Neural cell (in vitro differentiated cells): ENCODE measurements at regions not wholly inside any gene's neighbourhood (a gene's known extent, or its start where the extent isn't known, plus 50 kb on each side); places are given as distances from the start of the nearest gene placed in this dataset.

Experiments
- H2AFZ ChIP-seq: fragments of 200-600, 300-800 bp; sonication (generic), shearing (Covaris generic); 2 replicates; pipeline ENCODE4 v1.6.0; 2014; ENCODE audit warnings: low read depth, mild to moderate bottlenecking, antibody characterized with exemption, low read length, moderate library complexity
- H3F3A ChIP-seq: fragments of 200-600 bp; shearing (Covaris generic); 2 replicates; pipeline ENCODE4 v1.6.1; 2016; ENCODE audit warnings: mild to moderate bottlenecking, moderate library complexity, mixed read lengths, antibody characterized with exemption, low read length; ENCODE audit not compliant: insufficient read depth, poor library complexity, severe bottlenecking
- H3K27ac ChIP-seq: fragments of 200-600, 300-800 bp; sonication (generic), shearing (Covaris generic); 2 replicates; pipeline ENCODE4 v1.5.1; 2014; ENCODE audit warnings: mild to moderate bottlenecking, low read length, moderate library complexity
- H3K27me3 ChIP-seq: fragments of 300-800, 200-600 bp; sonication (generic), shearing (Covaris generic); 2 replicates; pipeline ENCODE4 v1.6.0; 2014; ENCODE audit warnings: mild to moderate bottlenecking, low read depth, low read length, moderate library complexity; ENCODE audit not compliant: insufficient read depth
- H3K36me3 ChIP-seq: fragments of 300-800, 200-600 bp; sonication (generic), shearing (Covaris generic); 2 replicates; pipeline ENCODE4 v1.5.1; 2014; ENCODE audit warnings: mild to moderate bottlenecking, antibody characterized with exemption, low read length, moderate library complexity; ENCODE audit not compliant: insufficient read depth
- H3K4me2 ChIP-seq: fragments of 300-800, 200-600 bp; sonication (generic), shearing (Covaris generic); 2 replicates; pipeline ENCODE4 v1.6.0; 2014; ENCODE audit warnings: mild to moderate bottlenecking, low read length
- H3K4me3 ChIP-seq: fragments of 300-800, 200-600 bp; sonication (generic), shearing (Covaris generic); 2 replicates; pipeline ENCODE4 v1.5.1; 2014; ENCODE audit warnings: mild to moderate bottlenecking, low read length, moderate library complexity
- H3K79me2 ChIP-seq: fragments of 200-600 bp; shearing (Covaris generic); replicated peaks from 2 replicates; pipeline ENCODE4 v1.6.0; 2014; ENCODE audit warnings: mild to moderate bottlenecking, low read length, moderate library complexity; ENCODE audit not compliant: insufficient read depth
- H3K9ac ChIP-seq: fragments of 300-800, 200-600 bp; sonication (generic), shearing (Covaris generic); 2 replicates; pipeline ENCODE4 v1.6.1; 2016; ENCODE audit warnings: mild to moderate bottlenecking, low read length, mixed read lengths
- H3K9me2 ChIP-seq: fragments of 200-600 bp; shearing (Covaris generic); 2 replicates; pipeline ENCODE4 v1.6.1; 2016; ENCODE audit warnings: mild to moderate bottlenecking, low read length, mixed read lengths; ENCODE audit not compliant: insufficient read depth
- H3K9me3 ChIP-seq: fragments of 200-600, 300-800 bp; sonication (generic), shearing (Covaris generic); 2 replicates; pipeline ENCODE4 v1.6.1; 2016; ENCODE audit warnings: mild to moderate bottlenecking, mixed run types, low read length, moderate library complexity, mixed read lengths
- H4K20me1 ChIP-seq: fragments of 200-600 bp; shearing (Covaris generic); 2 replicates; pipeline ENCODE4 v1.6.1; 2016; ENCODE audit warnings: mild to moderate bottlenecking, mixed run types; ENCODE audit not compliant: insufficient read depth
- EP300 ChIP-seq: fragments of 450-650 bp; conservative IDR thresholded peaks from 2 replicates; pipeline ENCODE4 v1.6.1; 2014; ENCODE audit warnings: antibody characterized with exemption, mild to moderate bottlenecking, moderate library complexity; ENCODE audit not compliant: poor library complexity, severe bottlenecking
- EZH2 ChIP-seq: fragments of 200-600, 300-800 bp; shearing (Covaris generic), sonication (generic); IDR thresholded peaks from 2 replicates; pipeline ENCODE4 v1.6.1; 2014; ENCODE audit warnings: antibody characterized with exemption, low read length, borderline replicate concordance, mild to moderate bottlenecking; ENCODE audit not compliant: insufficient read depth, poor library complexity, severe bottlenecking
- MXI1 ChIP-seq: fragments of 450-650 bp; conservative IDR thresholded peaks from 2 replicates; pipeline ENCODE4 v1.6.1; 2014; ENCODE audit warnings: antibody characterized with exemption, mild to moderate bottlenecking; ENCODE audit not compliant: poor library complexity, severe bottlenecking
- POLR2AphosphoS5 ChIP-seq: IDR thresholded peaks from 2 replicates; pipeline ENCODE4 v1.6.1; 2012
- RAD21 ChIP-seq: fragments of 450-650 bp; conservative IDR thresholded peaks from 2 replicates; pipeline ENCODE4 v1.6.1; 2014; ENCODE audit warnings: antibody characterized with exemption, mild to moderate bottlenecking, moderate library complexity
- SMC3 ChIP-seq: fragments of 450-650 bp; conservative IDR thresholded peaks from 2 replicates; pipeline ENCODE4 v1.6.1; 2014; ENCODE audit warnings: antibody characterized with exemption, mild to moderate bottlenecking, moderate library complexity; ENCODE audit not compliant: poor library complexity
- TAF1 ChIP-seq: IDR thresholded peaks from 2 replicates; pipeline ENCODE4 v1.6.1; 2012; ENCODE audit warnings: low read depth
- TF ChIP-seq, protein P1 (sequence below): IDR thresholded peaks from 2 replicates; pipeline ENCODE4 v1.6.1; 2012; ENCODE audit warnings: borderline replicate concordance
- TF ChIP-seq, protein P2 (sequence below): fragments of 450-650 bp; IDR thresholded peaks from 2 replicates; pipeline ENCODE4 v1.5.1; 2014; ENCODE audit warnings: antibody characterized with exemption, mild to moderate bottlenecking, moderate library complexity; ENCODE audit not compliant: poor library complexity, severe bottlenecking

- Histone ChIP-seq H3K36me3 (no peaks in the 10 kb centered on the region), H3K9me3 (no peaks in the 10 kb centered on the region), H2AFZ (no peak overlapping the region), H3K27me3 (no peaks in the 10 kb centered on the region), H3K9me2 (no peaks in the 10 kb centered on the region), H3K27ac (no peak overlapping the region), H3K4me2 (no peak overlapping the region), H3K9ac (no peak overlapping the region), H4K20me1 (no peaks in the 10 kb centered on the region), H3K4me3 (no peak overlapping the region), H3K79me2 (no peaks in the 10 kb centered on the region), H3F3A (no peaks in the 10 kb centered on the region)
- TF ChIP-seq POLR2AphosphoS5 (no peak), SMC3 (no peak), EZH2 (no peak), MXI1 (no peak), RAD21 (no peak), TAF1 (no peak), EP300 (no peak)
- TF ChIP-seq, protein P1, sequence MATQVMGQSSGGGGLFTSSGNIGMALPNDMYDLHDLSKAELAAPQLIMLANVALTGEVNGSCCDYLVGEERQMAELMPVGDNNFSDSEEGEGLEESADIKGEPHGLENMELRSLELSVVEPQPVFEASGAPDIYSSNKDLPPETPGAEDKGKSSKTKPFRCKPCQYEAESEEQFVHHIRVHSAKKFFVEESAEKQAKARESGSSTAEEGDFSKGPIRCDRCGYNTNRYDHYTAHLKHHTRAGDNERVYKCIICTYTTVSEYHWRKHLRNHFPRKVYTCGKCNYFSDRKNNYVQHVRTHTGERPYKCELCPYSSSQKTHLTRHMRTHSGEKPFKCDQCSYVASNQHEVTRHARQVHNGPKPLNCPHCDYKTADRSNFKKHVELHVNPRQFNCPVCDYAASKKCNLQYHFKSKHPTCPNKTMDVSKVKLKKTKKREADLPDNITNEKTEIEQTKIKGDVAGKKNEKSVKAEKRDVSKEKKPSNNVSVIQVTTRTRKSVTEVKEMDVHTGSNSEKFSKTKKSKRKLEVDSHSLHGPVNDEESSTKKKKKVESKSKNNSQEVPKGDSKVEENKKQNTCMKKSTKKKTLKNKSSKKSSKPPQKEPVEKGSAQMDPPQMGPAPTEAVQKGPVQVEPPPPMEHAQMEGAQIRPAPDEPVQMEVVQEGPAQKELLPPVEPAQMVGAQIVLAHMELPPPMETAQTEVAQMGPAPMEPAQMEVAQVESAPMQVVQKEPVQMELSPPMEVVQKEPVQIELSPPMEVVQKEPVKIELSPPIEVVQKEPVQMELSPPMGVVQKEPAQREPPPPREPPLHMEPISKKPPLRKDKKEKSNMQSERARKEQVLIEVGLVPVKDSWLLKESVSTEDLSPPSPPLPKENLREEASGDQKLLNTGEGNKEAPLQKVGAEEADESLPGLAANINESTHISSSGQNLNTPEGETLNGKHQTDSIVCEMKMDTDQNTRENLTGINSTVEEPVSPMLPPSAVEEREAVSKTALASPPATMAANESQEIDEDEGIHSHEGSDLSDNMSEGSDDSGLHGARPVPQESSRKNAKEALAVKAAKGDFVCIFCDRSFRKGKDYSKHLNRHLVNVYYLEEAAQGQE: no peak
- TF ChIP-seq, protein P2, sequence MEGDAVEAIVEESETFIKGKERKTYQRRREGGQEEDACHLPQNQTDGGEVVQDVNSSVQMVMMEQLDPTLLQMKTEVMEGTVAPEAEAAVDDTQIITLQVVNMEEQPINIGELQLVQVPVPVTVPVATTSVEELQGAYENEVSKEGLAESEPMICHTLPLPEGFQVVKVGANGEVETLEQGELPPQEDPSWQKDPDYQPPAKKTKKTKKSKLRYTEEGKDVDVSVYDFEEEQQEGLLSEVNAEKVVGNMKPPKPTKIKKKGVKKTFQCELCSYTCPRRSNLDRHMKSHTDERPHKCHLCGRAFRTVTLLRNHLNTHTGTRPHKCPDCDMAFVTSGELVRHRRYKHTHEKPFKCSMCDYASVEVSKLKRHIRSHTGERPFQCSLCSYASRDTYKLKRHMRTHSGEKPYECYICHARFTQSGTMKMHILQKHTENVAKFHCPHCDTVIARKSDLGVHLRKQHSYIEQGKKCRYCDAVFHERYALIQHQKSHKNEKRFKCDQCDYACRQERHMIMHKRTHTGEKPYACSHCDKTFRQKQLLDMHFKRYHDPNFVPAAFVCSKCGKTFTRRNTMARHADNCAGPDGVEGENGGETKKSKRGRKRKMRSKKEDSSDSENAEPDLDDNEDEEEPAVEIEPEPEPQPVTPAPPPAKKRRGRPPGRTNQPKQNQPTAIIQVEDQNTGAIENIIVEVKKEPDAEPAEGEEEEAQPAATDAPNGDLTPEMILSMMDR: no peak
Observed at GRCh38 chr14:35921745-35922144, 95.6 kb downstream of the BRMS1L start.
